Peyer's patch (tissue), 4 donors: ENCODE measurements at regions not wholly inside any gene's neighbourhood (a gene's known extent, or its start where the extent isn't known, plus 50 kb on each side); places are given as distances from the start of the nearest gene placed in this dataset.

Source experiments
- POLR2A ChIP-seq, 2 donors: fragments of 450-650 bp; IDR thresholded peaks; one replicate each; pipeline ENCODE4 v1.5.1; 2017; ENCODE audit warnings: antibody characterized with exemption in 2 of 2, mild to moderate bottlenecking in 2 of 2, moderate library complexity in 2 of 2
- TF ChIP-seq, protein P1 (sequence below), 6 experiments: fragments of 450-650 bp in 4 of 6; fragments of 200-600 bp in 2 of 6; sonication (generic) in 1 of 6; IDR thresholded peaks; one replicate each; pipeline ENCODE4 v1.5.1; 2017 to 2019; ENCODE audit warnings: antibody characterized with exemption in 6 of 6, mild to moderate bottlenecking in 3 of 6, moderate library complexity in 1 of 6

DNA sequence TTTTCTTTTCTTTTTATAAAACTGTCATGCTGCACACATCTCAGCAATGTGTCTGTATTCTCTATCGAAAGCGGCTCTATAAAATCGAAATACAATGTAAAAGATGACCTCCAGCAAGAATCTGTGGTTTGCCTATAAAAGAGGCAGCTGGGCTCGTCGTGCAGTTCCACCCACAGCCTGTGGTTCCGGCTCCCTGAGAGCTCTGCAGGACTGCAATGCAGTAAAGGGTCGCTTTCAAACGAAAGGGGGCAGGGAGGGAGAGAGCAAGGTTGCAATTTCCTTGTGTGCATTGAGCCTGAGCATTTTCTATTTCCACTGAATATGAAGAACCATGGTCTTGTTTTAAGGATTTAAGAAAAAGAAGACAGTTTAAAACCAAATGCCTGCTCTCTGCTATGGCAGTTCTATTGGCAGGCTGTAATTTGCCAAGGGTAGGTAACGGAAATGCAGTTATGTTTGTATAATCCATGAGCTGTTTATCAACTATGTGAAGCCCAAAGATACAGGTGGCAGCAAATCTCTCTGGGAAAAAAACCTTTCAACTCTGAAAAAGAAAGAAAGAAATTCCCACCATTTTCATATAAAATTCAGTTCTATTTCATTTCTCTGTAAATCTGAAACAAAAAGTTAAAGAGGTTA, 236.5 kb downstream of the HACE1 start:
- TF ChIP-seq, protein P1, sequence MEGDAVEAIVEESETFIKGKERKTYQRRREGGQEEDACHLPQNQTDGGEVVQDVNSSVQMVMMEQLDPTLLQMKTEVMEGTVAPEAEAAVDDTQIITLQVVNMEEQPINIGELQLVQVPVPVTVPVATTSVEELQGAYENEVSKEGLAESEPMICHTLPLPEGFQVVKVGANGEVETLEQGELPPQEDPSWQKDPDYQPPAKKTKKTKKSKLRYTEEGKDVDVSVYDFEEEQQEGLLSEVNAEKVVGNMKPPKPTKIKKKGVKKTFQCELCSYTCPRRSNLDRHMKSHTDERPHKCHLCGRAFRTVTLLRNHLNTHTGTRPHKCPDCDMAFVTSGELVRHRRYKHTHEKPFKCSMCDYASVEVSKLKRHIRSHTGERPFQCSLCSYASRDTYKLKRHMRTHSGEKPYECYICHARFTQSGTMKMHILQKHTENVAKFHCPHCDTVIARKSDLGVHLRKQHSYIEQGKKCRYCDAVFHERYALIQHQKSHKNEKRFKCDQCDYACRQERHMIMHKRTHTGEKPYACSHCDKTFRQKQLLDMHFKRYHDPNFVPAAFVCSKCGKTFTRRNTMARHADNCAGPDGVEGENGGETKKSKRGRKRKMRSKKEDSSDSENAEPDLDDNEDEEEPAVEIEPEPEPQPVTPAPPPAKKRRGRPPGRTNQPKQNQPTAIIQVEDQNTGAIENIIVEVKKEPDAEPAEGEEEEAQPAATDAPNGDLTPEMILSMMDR (IDR thresholded peaks at IDR 0.05) = no peak
- TF ChIP-seq POLR2A (IDR thresholded peaks at IDR 0.05) = no peak
